ENCODE measurements at regions not wholly inside any gene's neighbourhood (a gene's known extent, or its start where the extent isn't known, plus 50 kb on each side); places are given as distances from the start of the nearest gene placed in this dataset.
"Not testable (repeated sequence)": the region's sequence is repeated elsewhere in the genome, so short reads cannot be mapped to it uniquely, and the experiment has no call there.

GRCh38 chr16:48059190-48059589, 96.6 kb downstream of the ABCC12 start:
- in situ Hi-C loops (cut with HindIII; ENCODE audit: low sequenced_read_pairs), result loop anchor here (10.0 kb wide), 1 partner anchor 844 kb away; no protein-coding TSS in a partner anchor

DNA sequence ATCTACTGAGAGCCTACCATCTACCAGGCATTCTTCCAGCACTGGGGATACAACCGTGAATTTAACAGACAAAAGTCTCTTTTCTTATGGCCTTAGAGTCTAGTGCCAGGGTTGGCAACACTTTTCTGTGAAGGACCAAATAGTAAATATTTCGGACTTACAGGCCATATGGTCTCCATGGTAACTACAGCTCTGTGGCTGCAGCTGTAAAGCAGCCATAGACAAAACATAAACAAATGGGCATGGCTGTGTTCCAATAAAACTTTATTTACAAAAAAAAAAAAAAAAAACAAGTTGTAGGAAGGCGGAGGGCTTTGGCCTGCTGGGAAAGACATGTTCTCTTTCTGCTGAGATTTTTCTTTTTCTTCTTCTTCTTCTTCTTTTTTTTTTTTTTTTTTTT, 98.7 kb downstream of the ABCC12 start:
- in situ Hi-C loops (cut with HindIII; ENCODE audit: low sequenced_read_pairs), result loop anchor here (10.0 kb wide), 1 partner anchor 842 kb away; no protein-coding TSS in a partner anchor

GRCh38 chr16:48054881-48055601, 100.8 kb downstream of the ABCC12 start:
- in situ Hi-C loops (cut with HindIII; ENCODE audit: low sequenced_read_pairs), result loop anchor here (10.0 kb wide), 1 partner anchor 840 kb away; no protein-coding TSS in a partner anchor

- in situ Hi-C loops (cut with HindIII; ENCODE audit: low sequenced_read_pairs), result loop anchor here (10.0 kb wide), 1 partner anchor 839 kb away; no protein-coding TSS in a partner anchor
These were observed 102.4 kb downstream of the ABCC12 start for GRCh38 chr16:48053418-48053745.

GRCh38 chr16:48052731-48053417, 102.9 kb downstream of the ABCC12 start:
- in situ Hi-C loops (cut with HindIII; ENCODE audit: low sequenced_read_pairs), result loop anchor here (10.0 kb wide), 1 partner anchor 838 kb away; no protein-coding TSS in a partner anchor

DNA sequence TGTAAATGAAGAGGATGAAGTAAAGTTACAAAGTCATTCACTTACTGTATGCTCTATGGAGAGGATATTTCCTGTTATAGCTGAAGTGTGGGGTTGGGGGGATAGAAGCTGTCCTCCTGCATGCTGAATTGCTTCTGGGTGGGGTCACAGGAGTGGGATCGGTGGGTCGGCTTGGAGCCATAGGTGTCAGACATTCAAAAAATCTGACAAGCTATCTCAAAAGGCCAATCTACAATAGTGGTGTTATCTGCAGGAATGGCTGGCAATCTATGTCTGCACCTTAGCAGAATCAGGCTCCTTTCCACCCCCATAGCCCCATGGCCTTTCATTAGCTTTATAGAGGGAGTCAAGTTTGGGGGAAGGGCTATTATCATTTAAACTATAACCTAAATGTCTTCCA, 104.9 kb downstream of the ABCC12 start:
- in situ Hi-C loops (cut with HindIII; ENCODE audit: low sequenced_read_pairs), result loop anchor here (10.0 kb wide), 1 partner anchor 836 kb away; no protein-coding TSS in a partner anchor

DNA sequence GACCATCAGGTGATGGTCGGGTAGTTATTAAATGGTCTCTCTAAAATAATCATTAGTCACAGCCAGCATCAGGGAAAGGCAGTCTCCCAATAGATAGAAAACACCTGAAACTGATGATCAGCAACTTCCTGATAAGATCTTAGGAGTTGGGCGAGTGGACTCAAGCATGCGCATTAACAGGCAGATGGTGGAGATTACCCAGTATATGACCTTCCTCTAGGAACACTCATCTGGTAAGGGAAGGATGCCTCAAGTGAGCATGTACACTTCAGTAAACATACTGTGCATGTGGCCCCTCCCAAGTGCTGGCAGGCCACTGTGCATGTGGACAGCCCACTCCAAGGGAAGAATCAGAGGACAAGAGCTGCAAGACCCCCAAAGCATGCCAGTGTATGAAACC, 105.9 kb downstream of the ABCC12 start:
- in situ Hi-C loops (cut with HindIII; ENCODE audit: low sequenced_read_pairs), result loop anchor here (10.0 kb wide), 1 partner anchor 835 kb away; no protein-coding TSS in a partner anchor

- in situ Hi-C loops (cut with HindIII; ENCODE audit: low sequenced_read_pairs), result no loop called here
These were observed 108.1 kb downstream of the ABCC12 start for GRCh38 chr16:48047720-48048119.

- in situ Hi-C loops (cut with HindIII; ENCODE audit: low sequenced_read_pairs), result no loop called here
These were observed 108.6 kb downstream of the ABCC12 start for GRCh38 chr16:48047241-48047640.

DNA sequence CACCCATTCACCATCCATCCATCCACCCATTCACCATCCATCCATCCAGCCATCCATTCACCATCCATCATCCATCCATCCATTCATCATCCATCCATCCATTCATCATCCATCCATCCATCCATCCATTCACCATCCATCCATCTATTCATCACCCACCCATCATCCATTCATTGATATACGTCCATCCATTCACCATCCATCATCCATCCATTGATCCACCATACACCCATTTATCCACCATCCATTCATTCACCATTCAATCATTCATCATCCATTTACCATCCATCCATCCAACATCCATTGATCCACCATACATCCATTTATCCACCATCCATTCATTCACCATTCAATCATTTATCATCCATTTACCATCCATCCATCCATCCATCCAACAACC, 111.7 kb downstream of the ABCC12 start:
- in situ Hi-C loops (cut with HindIII; ENCODE audit: low sequenced_read_pairs), result no loop called here

GRCh38 chr16:48041981-48042421, 113.8 kb downstream of the ABCC12 start:
- in situ Hi-C loops (cut with HindIII; ENCODE audit: low sequenced_read_pairs), result no loop called here

DNA sequence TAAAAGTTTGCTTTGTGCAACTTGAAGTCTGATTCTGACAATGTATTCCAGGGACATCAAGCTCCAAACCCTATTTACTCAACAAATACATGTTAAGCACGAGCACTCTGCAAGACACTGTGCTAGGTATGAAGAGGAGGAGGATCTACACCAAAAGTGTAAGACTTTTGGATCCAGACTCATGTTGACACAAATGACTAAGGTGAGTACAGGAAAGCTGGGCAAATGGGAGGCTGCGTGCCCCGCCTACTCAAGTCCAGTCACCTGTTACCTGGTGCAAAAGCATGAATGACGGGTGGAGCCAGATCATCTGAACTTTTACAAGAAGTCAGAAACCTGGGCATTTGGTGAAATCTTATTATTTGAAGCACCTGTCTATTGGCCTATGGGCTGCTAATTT, 120.7 kb downstream of the ABCC12 start:
- in situ Hi-C loops (cut with HindIII; ENCODE audit: low sequenced_read_pairs), result no loop called here

GRCh38 chr16:48030926-48031325, 124.9 kb downstream of the ABCC12 start:
- in situ Hi-C loops (cut with HindIII; ENCODE audit: low sequenced_read_pairs), result no loop called here

DNA sequence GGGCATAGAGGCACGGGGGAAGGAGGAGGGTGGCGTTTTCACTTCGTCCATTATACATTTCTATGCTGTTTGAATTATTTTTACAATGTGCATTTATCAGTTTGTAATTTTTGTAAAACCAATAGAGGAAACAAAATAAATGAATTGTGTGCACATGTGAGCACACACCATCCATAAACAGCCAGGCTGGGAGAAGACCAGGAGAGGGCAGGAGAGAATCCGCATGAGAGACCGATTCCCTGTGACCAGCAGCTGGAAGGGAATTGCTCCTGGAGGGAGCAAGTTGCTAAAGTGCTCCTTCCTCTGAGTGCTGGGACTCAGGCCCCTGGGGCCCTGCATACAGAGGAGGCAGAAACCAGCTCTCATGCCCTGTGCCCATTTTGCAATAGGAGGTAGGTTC, 126.0 kb downstream of the ABCC12 start:
- in situ Hi-C loops (cut with HindIII; ENCODE audit: low sequenced_read_pairs), result no loop called here

- in situ Hi-C loops (cut with HindIII; ENCODE audit: low sequenced_read_pairs), result no loop called here
These were observed 130.4 kb downstream of the ABCC12 start for GRCh38 chr16:48025359-48025758.

- in situ Hi-C loops (cut with HindIII; ENCODE audit: low sequenced_read_pairs), result no loop called here
These were observed 131.8 kb downstream of the ABCC12 start for GRCh38 chr16:48024042-48024441.

DNA sequence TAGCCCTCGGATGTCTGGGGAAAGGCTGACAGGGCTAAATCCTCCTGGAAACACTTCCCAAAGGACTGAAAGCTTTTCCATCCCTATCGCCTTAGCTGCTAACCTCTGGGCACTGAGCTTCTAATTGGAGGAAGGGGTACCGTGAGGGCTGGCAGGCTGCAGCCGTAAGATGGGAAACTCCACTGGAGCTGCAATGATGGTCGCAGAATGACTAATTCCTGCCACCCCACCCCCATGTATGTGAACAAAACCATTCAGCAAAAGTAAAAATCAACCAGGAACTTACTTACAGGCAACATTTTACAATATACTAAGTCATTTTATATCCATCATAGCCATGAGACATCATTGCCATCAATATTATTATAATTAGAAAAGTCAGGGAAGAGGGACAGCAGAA, 133.3 kb downstream of the ABCC12 start:
- in situ Hi-C loops (cut with HindIII; ENCODE audit: low sequenced_read_pairs), result no loop called here

DNA sequence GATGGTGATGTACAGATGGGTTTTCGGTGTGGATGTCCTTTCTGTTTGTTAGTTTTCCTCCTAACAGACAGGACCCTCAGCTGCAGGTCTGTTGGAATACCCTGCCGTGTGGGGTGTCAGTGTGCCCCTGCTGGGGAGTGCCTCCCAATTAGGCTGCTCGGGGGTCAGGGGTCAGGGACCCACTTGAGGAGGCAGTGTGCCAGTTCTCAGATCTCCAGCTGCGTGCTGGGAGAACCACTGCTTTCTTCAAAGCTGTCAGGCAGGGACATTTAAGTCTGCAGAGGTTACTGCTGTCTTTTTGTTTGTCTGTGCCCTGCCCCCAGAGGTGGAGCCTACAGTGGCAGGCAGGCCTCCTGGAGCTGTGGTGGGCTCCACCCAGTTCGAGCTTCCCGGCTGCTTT, 135.2 kb downstream of the ABCC12 start:
- in situ Hi-C loops (cut with HindIII; ENCODE audit: low sequenced_read_pairs), result not testable (repeated sequence)

- in situ Hi-C loops (cut with HindIII; ENCODE audit: low sequenced_read_pairs), result no loop called here
These were observed 141.3 kb downstream of the ABCC12 start for GRCh38 chr16:48014349-48015135.

DNA sequence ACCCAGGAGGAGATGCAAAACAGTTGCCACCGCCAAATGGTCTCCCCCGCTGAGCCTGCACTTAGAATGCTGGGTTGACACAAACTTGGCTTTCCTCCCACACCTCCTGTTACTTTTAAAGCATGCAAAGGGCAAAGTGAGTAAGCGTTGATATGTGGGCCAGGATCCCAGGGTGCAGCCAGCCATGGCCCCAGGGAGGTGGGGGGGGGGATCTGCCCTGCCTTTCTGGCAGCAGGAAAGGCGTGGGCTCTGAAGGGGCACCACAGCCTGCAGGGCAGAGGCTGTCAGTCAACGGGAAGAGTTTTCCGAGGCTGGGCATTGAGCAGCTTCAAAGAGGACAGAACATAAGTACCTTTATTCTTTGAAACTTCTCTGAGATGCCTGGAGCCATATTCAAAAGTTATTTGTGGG, 142.3 kb downstream of the ABCC12 start:
- in situ Hi-C loops (cut with HindIII; ENCODE audit: low sequenced_read_pairs), result no loop called here

Measured in endothelial cell of hepatic sinusoid (primary cell).